Ishikawa (cell line): ENCODE measurements at regions not wholly inside any gene's neighbourhood (a gene's known extent, or its start where the extent isn't known, plus 50 kb on each side); places are given as distances from the start of the nearest gene placed in this dataset.

Source experiments
- CEBPB ChIP-seq: IDR thresholded peaks from 2 replicates; pipeline ENCODE4 v1.6.1; 2012
- CREB1 ChIP-seq: IDR thresholded peaks from 2 replicates; pipeline ENCODE4 v1.6.1; 2012; ENCODE audit warnings: low read depth
- EGR1 ChIP-seq: IDR thresholded peaks from 2 replicates; pipeline ENCODE4 v1.6.1; 2012
- EP300 ChIP-seq: IDR thresholded peaks from 2 replicates; pipeline ENCODE4 v1.6.1; 2012; ENCODE audit warnings: borderline replicate concordance
- FOXM1 ChIP-seq: IDR thresholded peaks from 2 replicates; pipeline ENCODE4 v1.6.1; 2012; ENCODE audit warnings: low read depth, borderline replicate concordance
- MAX ChIP-seq: IDR thresholded peaks from 2 replicates; pipeline ENCODE4 v1.6.1; 2012
- NFIC ChIP-seq: IDR thresholded peaks from 2 replicates; pipeline ENCODE4 v1.6.1; 2012
- RAD21 ChIP-seq: IDR thresholded peaks from 2 replicates; pipeline ENCODE4 v1.6.1; 2012; ENCODE audit warnings: low read depth
- TAF1 ChIP-seq: IDR thresholded peaks from 2 replicates; pipeline ENCODE4 v1.6.1; 2012; ENCODE audit warnings: low read depth, mild to moderate bottlenecking
- TCF12 ChIP-seq: IDR thresholded peaks from 2 replicates; pipeline ENCODE4 v1.6.1; 2012; ENCODE audit warnings: low read depth
- TEAD4 ChIP-seq: IDR thresholded peaks from 2 replicates; pipeline ENCODE4 v1.6.1; 2012
- YY1 ChIP-seq: IDR thresholded peaks from 2 replicates; pipeline ENCODE4 v1.6.1; 2012; ENCODE audit warnings: low read depth
- ZBTB7A ChIP-seq: IDR thresholded peaks from 2 replicates; pipeline ENCODE4 v1.6.1; 2012; ENCODE audit warnings: low read depth
- TF ChIP-seq, protein P1 (sequence below): IDR thresholded peaks from 2 replicates; pipeline ENCODE4 v1.6.1; 2012; ENCODE audit warnings: low read depth, mild to moderate bottlenecking
- TF ChIP-seq, protein P2 (sequence below): IDR thresholded peaks from 2 replicates; pipeline ENCODE4 v1.6.1; 2012

DNA sequence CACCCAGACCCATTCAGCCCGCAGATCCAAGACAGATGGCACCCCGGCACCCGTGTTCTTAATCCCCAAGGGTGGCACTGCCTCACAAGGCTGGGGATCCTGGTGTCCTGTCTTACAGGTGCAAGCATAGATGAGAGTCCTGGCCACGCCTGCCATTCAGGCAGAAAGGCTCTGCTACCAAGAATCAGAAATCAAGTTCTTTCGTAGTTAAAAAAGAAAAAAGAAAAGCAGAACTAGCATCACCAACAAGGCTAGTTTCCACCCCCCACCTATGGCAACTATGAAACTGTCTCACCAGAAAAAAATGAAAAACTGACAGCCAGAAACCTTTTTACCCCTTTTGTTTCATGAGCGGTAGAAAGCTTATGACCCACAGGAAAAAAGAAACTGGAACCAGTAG is 170.4 kb downstream of the SYK start:
- no peak for TF ChIP-seq RAD21
- TF ChIP-seq, protein P1, sequence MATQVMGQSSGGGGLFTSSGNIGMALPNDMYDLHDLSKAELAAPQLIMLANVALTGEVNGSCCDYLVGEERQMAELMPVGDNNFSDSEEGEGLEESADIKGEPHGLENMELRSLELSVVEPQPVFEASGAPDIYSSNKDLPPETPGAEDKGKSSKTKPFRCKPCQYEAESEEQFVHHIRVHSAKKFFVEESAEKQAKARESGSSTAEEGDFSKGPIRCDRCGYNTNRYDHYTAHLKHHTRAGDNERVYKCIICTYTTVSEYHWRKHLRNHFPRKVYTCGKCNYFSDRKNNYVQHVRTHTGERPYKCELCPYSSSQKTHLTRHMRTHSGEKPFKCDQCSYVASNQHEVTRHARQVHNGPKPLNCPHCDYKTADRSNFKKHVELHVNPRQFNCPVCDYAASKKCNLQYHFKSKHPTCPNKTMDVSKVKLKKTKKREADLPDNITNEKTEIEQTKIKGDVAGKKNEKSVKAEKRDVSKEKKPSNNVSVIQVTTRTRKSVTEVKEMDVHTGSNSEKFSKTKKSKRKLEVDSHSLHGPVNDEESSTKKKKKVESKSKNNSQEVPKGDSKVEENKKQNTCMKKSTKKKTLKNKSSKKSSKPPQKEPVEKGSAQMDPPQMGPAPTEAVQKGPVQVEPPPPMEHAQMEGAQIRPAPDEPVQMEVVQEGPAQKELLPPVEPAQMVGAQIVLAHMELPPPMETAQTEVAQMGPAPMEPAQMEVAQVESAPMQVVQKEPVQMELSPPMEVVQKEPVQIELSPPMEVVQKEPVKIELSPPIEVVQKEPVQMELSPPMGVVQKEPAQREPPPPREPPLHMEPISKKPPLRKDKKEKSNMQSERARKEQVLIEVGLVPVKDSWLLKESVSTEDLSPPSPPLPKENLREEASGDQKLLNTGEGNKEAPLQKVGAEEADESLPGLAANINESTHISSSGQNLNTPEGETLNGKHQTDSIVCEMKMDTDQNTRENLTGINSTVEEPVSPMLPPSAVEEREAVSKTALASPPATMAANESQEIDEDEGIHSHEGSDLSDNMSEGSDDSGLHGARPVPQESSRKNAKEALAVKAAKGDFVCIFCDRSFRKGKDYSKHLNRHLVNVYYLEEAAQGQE, result no peak
- no peak for TF ChIP-seq NFIC
- TF ChIP-seq FOXM1, result no peak
- TF ChIP-seq TAF1, result no peak
- no peak for TF ChIP-seq YY1
- TF ChIP-seq ZBTB7A, result no peak
- TF ChIP-seq, protein P2, sequence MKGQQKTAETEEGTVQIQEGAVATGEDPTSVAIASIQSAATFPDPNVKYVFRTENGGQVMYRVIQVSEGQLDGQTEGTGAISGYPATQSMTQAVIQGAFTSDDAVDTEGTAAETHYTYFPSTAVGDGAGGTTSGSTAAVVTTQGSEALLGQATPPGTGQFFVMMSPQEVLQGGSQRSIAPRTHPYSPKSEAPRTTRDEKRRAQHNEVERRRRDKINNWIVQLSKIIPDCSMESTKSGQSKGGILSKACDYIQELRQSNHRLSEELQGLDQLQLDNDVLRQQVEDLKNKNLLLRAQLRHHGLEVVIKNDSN, result no peak
- TF ChIP-seq CREB1, result no peak
- no peak for TF ChIP-seq TEAD4
- no peak for TF ChIP-seq CEBPB
- no peak for TF ChIP-seq EGR1
- TF ChIP-seq EP300, result no peak
- no peak for TF ChIP-seq TCF12
- TF ChIP-seq MAX, result no peak

DNA sequence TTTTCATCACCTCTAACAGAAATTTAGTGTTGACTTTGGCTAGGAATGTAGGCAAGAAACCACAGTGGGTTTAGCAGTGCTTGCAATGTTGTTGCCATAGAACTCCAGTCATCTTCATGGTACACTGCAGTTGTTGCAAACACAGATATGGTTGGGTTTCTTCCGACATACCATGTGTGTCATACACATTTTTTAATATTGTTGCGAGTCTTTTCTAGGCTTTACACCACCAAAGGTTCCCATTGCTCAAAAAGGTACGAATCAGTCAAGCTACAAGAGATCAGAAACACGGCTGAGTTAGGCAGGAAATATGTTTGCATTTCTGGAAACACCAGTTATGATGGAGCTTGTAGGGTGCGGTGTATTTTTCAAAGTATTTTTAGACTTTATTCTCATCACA is 172.4 kb downstream of the SYK start:
- TF ChIP-seq EP300 (no peak), TAF1 (no peak), NFIC (no peak), CREB1 (no peak), MAX (no peak), YY1 (no peak), FOXM1 (no peak), EGR1 (no peak), RAD21 (no peak), ZBTB7A (no peak)
- TF ChIP-seq, protein P1, result no peak
- TF ChIP-seq, protein P2, result no peak

- no peak for TF ChIP-seq TAF1
- TF ChIP-seq, protein P1, result no peak
- TF ChIP-seq MAX, result no peak
- TF ChIP-seq, protein P2, result no peak
- no peak for TF ChIP-seq TCF12
- no peak for TF ChIP-seq CREB1
- TF ChIP-seq EP300, result no peak
- no peak for TF ChIP-seq ZBTB7A
- TF ChIP-seq EGR1, result no peak
- TF ChIP-seq CEBPB, result no peak
- no peak for TF ChIP-seq TEAD4
- TF ChIP-seq YY1, result no peak
- no peak for TF ChIP-seq NFIC
- no peak for TF ChIP-seq RAD21
- TF ChIP-seq FOXM1, result no peak
Observed at GRCh38 chr9:90974643-90975245, 173.1 kb downstream of the SYK start.

DNA sequence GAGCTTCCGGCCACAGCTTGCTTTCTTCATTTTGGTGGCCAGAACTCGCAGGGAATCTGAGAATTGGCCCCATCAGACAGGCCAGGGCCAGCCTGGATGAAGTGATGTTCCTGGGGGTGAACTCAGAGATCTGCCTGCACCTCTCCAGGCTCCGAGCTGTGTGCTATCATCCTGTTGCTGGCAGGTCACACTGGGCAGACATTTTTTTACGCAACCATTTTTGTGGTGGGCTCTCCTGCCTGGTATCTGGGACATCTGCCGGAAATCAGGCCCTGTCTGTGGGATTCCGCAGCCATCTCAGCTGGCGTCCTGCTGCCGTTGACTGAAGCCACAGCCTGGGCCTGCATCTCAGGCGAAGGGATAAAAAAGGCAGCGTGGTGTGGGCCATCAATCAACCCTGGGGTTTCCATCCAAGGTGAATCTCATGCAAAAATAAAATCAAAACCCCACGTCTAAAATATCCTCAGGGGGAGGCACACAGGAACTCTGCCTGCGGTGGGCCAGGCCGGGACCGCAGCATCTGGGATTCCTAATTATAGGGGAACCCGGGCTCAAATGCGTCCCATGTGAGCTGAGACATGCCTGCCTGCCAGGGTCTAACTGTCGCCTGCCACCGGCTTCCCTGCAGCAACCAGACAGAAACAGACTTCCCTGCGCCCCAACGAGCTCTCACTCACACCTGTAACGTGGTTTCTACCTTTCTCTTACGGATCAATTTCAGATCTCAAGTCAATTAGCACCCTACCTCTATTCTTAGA is 174.3 kb downstream of the SYK start:
- TF ChIP-seq, protein P1, result no peak
- TF ChIP-seq CEBPB (no peak), FOXM1 (no peak), TEAD4 (no peak), TCF12 (no peak), CREB1 (no peak), EGR1 (no peak), MAX (no peak), ZBTB7A (no peak), NFIC (no peak), RAD21 (no peak), TAF1 (no peak), EP300 (no peak), YY1 (no peak)
- TF ChIP-seq, protein P2, result no peak
